KMS-11 (cell line): ENCODE measurements at regions not wholly inside any gene's neighbourhood (a gene's known extent, or its start where the extent isn't known, plus 50 kb on each side); places are given as distances from the start of the nearest gene placed in this dataset.

Experiments used
- H2AFZ ChIP-seq: fragments of 200-600 bp; sonication (generic); 2 replicates; pipeline ENCODE4 v1.6.1; 2016; ENCODE audit warnings: antibody characterized with exemption, mixed run types, low read depth
- H3K27ac ChIP-seq: fragments of 200-600 bp; sonication (generic); 2 replicates; pipeline ENCODE4 v1.6.1; 2016; ENCODE audit warnings: mild to moderate bottlenecking, mixed run types
- H3K27me3 ChIP-seq: fragments of 200-600 bp; sonication (generic); 2 replicates; pipeline ENCODE4 v1.6.1; 2017; ENCODE audit warnings: mild to moderate bottlenecking, low read depth, mixed run types, moderate library complexity; ENCODE audit not compliant: insufficient read depth
- H3K36me3 ChIP-seq: fragments of 200-600 bp; sonication (generic); 2 replicates; pipeline ENCODE4 v1.6.1; 2017; ENCODE audit warnings: mild to moderate bottlenecking, mixed run types; ENCODE audit not compliant: insufficient read depth
- H3K4me1 ChIP-seq: fragments of 200-600 bp; sonication (generic); 2 replicates; pipeline ENCODE4 v1.6.1; 2016; ENCODE audit warnings: mild to moderate bottlenecking, low read depth, mixed run types; ENCODE audit not compliant: poor library complexity, severe bottlenecking
- H3K4me2 ChIP-seq: fragments of 200-600 bp; sonication (generic); 2 replicates; pipeline ENCODE4 v1.7.0; 2016; ENCODE audit warnings: mild to moderate bottlenecking, mixed run types
- H3K4me3 ChIP-seq: fragments of 200-600 bp; sonication (generic); IDR thresholded peaks from 2 replicates; pipeline ENCODE4 v1.6.1; 2017; ENCODE audit warnings: low read depth, low read length, mixed read lengths; ENCODE audit not compliant: insufficient read depth
- H3K79me2 ChIP-seq: fragments of 200-600 bp; sonication (generic); 2 replicates; pipeline ENCODE4 v1.6.1; 2016; ENCODE audit warnings: low read depth, mixed run types; ENCODE audit not compliant: insufficient read depth
- H3K9ac ChIP-seq: fragments of 200-600 bp; sonication (generic); 2 replicates; pipeline ENCODE4 v1.6.1; 2016; ENCODE audit warnings: mild to moderate bottlenecking, mixed run types
- H4K20me1 ChIP-seq: fragments of 200-600 bp; sonication (generic); 2 replicates; pipeline ENCODE4 v1.6.1; 2016; ENCODE audit warnings: mild to moderate bottlenecking, mixed run types; ENCODE audit not compliant: insufficient read depth
- TF ChIP-seq, protein P1 (sequence below): fragments of 200-600 bp; sonication (generic); conservative IDR thresholded peaks from 2 replicates; pipeline ENCODE4 v1.6.1; 2017; ENCODE audit warnings: low read depth, mild to moderate bottlenecking, antibody characterized with exemption, low read length, moderate library complexity, mixed read lengths

DNA sequence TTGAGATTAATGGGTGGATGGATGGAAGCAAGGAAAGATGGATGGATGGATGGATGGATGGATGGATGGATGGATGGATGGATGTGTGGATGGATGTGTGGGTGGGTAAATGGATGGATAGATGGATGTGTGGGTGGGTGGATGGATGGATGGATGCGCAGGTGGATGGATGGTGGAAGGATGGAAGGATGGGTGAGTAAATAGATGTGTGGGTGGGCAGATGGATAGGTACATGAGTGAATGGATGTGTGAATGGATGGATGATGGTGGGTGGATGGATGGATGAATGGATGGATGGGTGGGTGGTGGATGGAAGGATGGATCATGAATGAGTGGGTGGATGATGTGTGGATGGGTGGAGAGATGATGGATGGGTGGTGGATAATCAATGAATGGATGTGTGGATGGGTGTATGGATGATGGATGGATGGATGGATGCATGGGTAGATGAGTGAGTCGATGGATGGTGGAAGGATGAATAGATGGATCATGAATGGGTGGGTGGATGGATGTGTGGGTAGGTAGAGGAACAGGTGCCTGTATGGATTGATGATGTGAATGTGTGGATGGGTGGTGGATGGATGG is 375.2 kb downstream of the BRD1 start:
- no peaks in the 10 kb centered on the region for H3K4me1 ChIP-seq
- H3K36me3 ChIP-seq: no peaks in the 10 kb centered on the region
- TF ChIP-seq, protein P1, sequence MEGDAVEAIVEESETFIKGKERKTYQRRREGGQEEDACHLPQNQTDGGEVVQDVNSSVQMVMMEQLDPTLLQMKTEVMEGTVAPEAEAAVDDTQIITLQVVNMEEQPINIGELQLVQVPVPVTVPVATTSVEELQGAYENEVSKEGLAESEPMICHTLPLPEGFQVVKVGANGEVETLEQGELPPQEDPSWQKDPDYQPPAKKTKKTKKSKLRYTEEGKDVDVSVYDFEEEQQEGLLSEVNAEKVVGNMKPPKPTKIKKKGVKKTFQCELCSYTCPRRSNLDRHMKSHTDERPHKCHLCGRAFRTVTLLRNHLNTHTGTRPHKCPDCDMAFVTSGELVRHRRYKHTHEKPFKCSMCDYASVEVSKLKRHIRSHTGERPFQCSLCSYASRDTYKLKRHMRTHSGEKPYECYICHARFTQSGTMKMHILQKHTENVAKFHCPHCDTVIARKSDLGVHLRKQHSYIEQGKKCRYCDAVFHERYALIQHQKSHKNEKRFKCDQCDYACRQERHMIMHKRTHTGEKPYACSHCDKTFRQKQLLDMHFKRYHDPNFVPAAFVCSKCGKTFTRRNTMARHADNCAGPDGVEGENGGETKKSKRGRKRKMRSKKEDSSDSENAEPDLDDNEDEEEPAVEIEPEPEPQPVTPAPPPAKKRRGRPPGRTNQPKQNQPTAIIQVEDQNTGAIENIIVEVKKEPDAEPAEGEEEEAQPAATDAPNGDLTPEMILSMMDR: no peak
- H4K20me1 ChIP-seq: no peaks in the 10 kb centered on the region
- H3K4me2 ChIP-seq: no peak overlapping the region
- H2AFZ ChIP-seq: no peak overlapping the region
- H3K79me2 ChIP-seq: no peaks in the 10 kb centered on the region
- peaks cover 2% of the 10 kb centered on the region; the same call in 1 of the 2 replicates for H3K27me3 ChIP-seq
- H3K4me3 ChIP-seq: no peak overlapping the region
- no peak overlapping the region for H3K27ac ChIP-seq
- no peak overlapping the region for H3K9ac ChIP-seq

DNA sequence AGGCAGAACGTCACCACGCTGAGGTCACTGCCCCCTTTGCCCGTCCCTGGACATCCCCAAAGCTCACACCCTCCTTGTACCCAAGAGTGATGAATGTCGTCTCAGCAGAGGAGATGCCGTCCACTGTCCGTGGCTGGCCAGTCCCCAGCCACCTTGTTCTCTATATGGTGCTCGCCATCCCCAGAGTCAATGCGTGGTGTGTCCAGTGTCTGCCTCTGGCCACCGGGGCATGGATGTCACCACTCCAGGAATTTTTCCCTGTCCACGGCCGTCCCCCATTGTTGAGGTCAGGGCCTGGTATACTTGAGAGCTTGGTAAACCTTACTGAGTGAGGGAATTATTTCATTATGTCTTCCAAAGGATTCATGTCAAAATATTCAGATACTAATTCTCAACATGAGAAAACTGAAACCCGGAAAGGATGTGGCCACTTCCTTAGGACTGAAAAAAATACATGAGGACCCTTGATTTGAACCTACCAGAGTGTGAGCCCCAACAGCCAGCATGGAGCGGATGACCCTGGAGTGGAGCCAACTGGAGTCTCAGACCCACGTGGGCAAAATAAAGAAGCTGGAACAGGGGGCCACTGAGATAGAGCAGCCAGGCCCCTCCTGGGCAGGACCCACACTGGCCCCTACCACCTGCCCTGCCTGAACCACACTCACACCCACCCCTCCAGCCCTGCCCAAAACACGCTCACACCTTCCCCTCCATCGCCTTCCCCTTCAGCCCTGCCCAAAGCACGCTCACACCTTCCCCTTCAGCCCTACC is 376.4 kb downstream of the BRD1 start:
- Histone ChIP-seq H3K79me2 (no peaks in the 10 kb centered on the region), H2AFZ (no peak overlapping the region), H3K27me3 (no peaks in the 10 kb centered on the region; the same call in 1 of the 2 replicates), H3K4me2 (no peak overlapping the region), H3K9ac (no peak overlapping the region), H3K4me3 (no peak overlapping the region), H3K27ac (no peak overlapping the region), H3K4me1 (no peaks in the 10 kb centered on the region), H3K36me3 (no peaks in the 10 kb centered on the region), H4K20me1 (no peaks in the 10 kb centered on the region)
- TF ChIP-seq, protein P1: no peak

DNA sequence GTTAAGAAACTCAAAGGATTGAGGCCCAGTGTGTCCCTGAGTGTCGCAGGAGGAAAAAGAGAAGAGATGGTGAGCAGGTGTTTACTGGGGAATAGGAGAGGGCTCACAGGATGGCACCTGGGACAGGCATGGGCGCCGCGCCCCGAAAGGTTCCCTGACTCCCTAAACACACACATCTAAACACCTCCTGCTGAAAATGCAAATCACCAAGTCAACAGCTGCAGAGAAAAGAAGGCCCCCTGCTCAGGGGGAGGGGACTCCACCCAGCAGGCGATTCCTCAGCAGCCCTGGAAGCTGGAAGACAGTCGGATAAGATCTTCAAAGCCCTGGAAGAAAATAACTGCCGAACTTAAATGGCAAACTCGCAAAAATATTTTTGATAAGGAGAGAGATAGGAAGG is 377.2 kb downstream of the BRD1 start:
- Histone ChIP-seq H3K79me2 (no peaks in the 10 kb centered on the region), H4K20me1 (no peaks in the 10 kb centered on the region), H3K36me3 (no peaks in the 10 kb centered on the region), H3K27ac (no peak overlapping the region), H2AFZ (no peak overlapping the region), H3K4me2 (no peak overlapping the region), H3K9ac (no peak overlapping the region), H3K27me3 (no peaks in the 10 kb centered on the region), H3K4me1 (no peaks in the 10 kb centered on the region), H3K4me3 (no peak overlapping the region)
- TF ChIP-seq, protein P1: no peak

DNA sequence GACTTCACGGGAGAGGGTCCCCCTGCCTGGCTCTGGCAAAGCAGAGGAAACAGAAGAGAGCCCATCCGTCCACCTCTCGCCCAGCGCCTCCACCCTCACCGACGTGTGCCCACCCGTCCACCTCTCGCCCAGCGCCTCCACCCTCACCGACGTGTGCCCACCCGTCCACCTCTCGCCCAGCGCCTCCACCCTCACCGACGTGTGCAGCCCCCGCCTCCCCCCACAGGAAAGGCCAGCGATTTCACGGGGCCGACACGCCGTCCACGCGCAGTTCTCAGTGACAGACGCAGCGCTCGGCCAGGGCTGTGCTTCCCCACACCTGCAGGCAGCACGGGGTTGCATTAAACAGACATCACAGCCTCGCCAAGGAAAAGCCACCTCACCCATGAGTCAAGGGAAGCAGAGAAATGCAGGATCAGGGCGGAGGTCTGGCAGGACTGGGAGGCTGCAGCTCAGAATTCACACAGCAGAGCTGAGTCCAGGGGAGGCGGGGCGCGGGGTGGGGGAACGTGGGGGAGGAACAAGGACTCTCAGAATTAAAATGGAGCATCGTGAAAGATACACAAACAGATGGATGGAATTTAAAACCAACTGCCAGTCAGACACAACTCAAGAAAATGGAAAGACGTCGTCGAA is 377.7 kb downstream of the BRD1 start:
- H3K4me1 ChIP-seq: no peaks in the 10 kb centered on the region
- no peak overlapping the region for H3K27ac ChIP-seq
- H3K9ac ChIP-seq: no peak overlapping the region
- H3K79me2 ChIP-seq: no peaks in the 10 kb centered on the region
- no peak overlapping the region for H2AFZ ChIP-seq
- TF ChIP-seq, protein P1: no peak
- no peak overlapping the region for H3K4me3 ChIP-seq
- no peaks in the 10 kb centered on the region for H3K27me3 ChIP-seq
- no peaks in the 10 kb centered on the region for H4K20me1 ChIP-seq
- H3K4me2 ChIP-seq: no peak overlapping the region
- no peaks in the 10 kb centered on the region for H3K36me3 ChIP-seq
